Common myeloid progenitor, CD34-positive (primary cell): ENCODE measurements at regions not wholly inside any gene's neighbourhood (a gene's known extent, or its start where the extent isn't known, plus 50 kb on each side); places are given as distances from the start of the nearest gene placed in this dataset.

Experiments
- CTCF ChIA-PET: fragments of 350-600 bp; sonication (Branson Sonifier 250); formaldehyde crosslinking; loops from one replicate; lab custom pipeline; 2021; ENCODE audit warnings: antibody characterized with exemption; lab: Charles Lee
- POLR2A ChIA-PET: fragments of 350-600 bp; sonication (Branson Sonifier 250); formaldehyde crosslinking; loops from one replicate; lab custom pipeline; 2021; ENCODE audit warnings: antibody characterized with exemption; lab: Charles Lee
- DNase-seq, 3 donors: peaks; one replicate each; pipeline versions ENCODE4 v3.0.0 to v3.0.0-alpha.2; 2013
- H3K27ac ChIP-seq, 2 experiments: 1 replicate in 1 of 2; 2 replicates in 1 of 2; pipeline ENCODE4 v1.7.0; 2013; ENCODE audit warnings: inconsistent platforms in 2 of 2, low read length in 2 of 2, mild to moderate bottlenecking in 2 of 2, low read depth in 1 of 2, moderate library complexity in 1 of 2; ENCODE audit not compliant: severe bottlenecking in 2 of 2, insufficient read depth in 1 of 2, poor library complexity in 1 of 2
- H3K27me3 ChIP-seq, 5 experiments: replicated peaks in 2 of 5; 1 replicate in 3 of 5; 2 replicates in 2 of 5; pipeline versions ENCODE4 v1.6.1 to v1.7.0; 2013; ENCODE audit warnings: low read length in 4 of 5, mild to moderate bottlenecking in 2 of 5, moderate library complexity in 2 of 5, inconsistent platforms in 1 of 5; ENCODE audit not compliant: insufficient read depth in 5 of 5, control insufficient read depth in 4 of 5
- H3K36me3 ChIP-seq, 4 experiments: 1 replicate in 2 of 4; 2 replicates in 2 of 4; pipeline versions ENCODE4 v1.6.1 to v1.7.0; 2013; ENCODE audit warnings: low read length in 3 of 4, control low read depth in 1 of 4, mild to moderate bottlenecking in 1 of 4; ENCODE audit not compliant: control insufficient read depth in 4 of 4, insufficient read depth in 4 of 4
- H3K4me1 ChIP-seq, 4 experiments: 1 replicate in 3 of 4; 2 replicates in 1 of 4; pipeline versions ENCODE4 v1.6.1 to v1.7.1; 2013; ENCODE audit warnings: low read length in 3 of 4, mild to moderate bottlenecking in 3 of 4, control low read depth in 1 of 4, inconsistent platforms in 1 of 4, moderate library complexity in 1 of 4; ENCODE audit not compliant: control insufficient read depth in 4 of 4, insufficient read depth in 4 of 4; ENCODE audit errors: control extremely low read depth in 1 of 4
- H3K4me3 ChIP-seq, 7 experiments: 1 replicate in 4 of 7; 2 replicates in 3 of 7; pipeline versions ENCODE4 v1.5.1 to v1.7.0; 2013; ENCODE audit warnings: mild to moderate bottlenecking in 7 of 7, low read length in 6 of 7, moderate library complexity in 6 of 7, inconsistent platforms in 2 of 7, low read depth in 2 of 7, control low read depth in 1 of 7; ENCODE audit not compliant: insufficient read depth in 4 of 7, control insufficient read depth in 1 of 7; ENCODE audit errors: extremely low read depth in 1 of 7
- H3K9me3 ChIP-seq, 5 experiments: 1 replicate in 4 of 5; 2 replicates in 1 of 5; pipeline versions ENCODE4 v1.6.1 to v1.7.1; 2013; ENCODE audit warnings: low read length in 4 of 5, mild to moderate bottlenecking in 2 of 5, inconsistent platforms in 1 of 5, low read depth in 1 of 5, moderate library complexity in 1 of 5; ENCODE audit not compliant: control insufficient read depth in 4 of 5, insufficient read depth in 2 of 5; ENCODE audit errors: control extremely low read depth in 1 of 5
- WGBS: methylation state at CpG from one replicate; pipeline ENCODE4 v1.1.5; 2013; ENCODE audit not compliant: insufficient coverage; 5-methylcytosine and 5-hydroxymethylcytosine counted together

- ChIA-PET POLR2A (no interaction called here), CTCF (interaction anchor here (1.2 kb wide), 1 partner anchor 10 kb away, joined by 3 read pairs; no protein-coding TSS in a partner anchor)
- WGBS: 100% methylated on average over 1 of the region's 2 CpGs
- Histone ChIP-seq H3K36me3 (no peaks in the 10 kb centered on the region), H3K4me1 (no peaks in the 10 kb centered on the region), H3K27ac (no peak overlapping the region), H3K9me3 (no peaks in the 10 kb centered on the region), H3K27me3 (peaks cover 0 to 1% (median 0%) of the 10 kb centered on the region in 5 experiments), H3K4me3 (no peak overlapping the region)
- DNase-seq: no peak
These were observed 447.3 kb upstream of the MPDZ start for GRCh38 chr9:13726746-13727145.

DNA sequence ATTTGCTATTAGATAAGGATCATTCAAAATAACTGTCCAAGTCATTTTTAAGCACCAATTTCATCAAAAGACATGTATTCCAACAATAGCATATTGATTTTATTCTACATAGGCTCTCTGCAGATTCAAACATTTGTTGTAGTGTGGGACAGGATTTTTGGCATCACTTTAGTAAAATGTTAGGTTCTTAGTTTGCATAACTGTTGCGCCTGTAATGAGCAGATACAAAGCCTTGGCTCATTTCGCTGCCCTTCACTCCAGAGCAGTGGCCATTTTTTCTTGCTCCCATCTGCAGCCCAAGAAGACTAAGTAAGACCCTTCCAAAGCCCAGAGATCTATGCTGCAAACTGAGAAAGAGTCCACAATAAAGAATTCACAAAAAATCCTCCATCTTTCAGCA lies 446.0 kb upstream of the MPDZ start:
- no peak for DNase-seq
- WGBS: no CpG with 5 or more reads among the region's 2 CpGs
- ChIA-PET POLR2A (no interaction called here), CTCF (no interaction called here)
- Histone ChIP-seq H3K27me3 (peaks cover 0 to 1% (median 0%) of the 10 kb centered on the region in 5 experiments), H3K27ac (no peak overlapping the region), H3K36me3 (no peaks in the 10 kb centered on the region), H3K4me1 (no peaks in the 10 kb centered on the region), H3K4me3 (no peak overlapping the region), H3K9me3 (no peaks in the 10 kb centered on the region)

- CTCF ChIA-PET: no interaction called here
- Histone ChIP-seq H3K36me3 (no peaks in the 10 kb centered on the region), H3K4me1 (peaks cover 0 to 2% (median 0%) of the 10 kb centered on the region in 4 experiments), H3K9me3 (no peaks in the 10 kb centered on the region), H3K27ac (no peak overlapping the region), H3K27me3 (peaks cover 0 to under 1% (median 0%) of the 10 kb centered on the region in 5 experiments), H3K4me3 (no peak overlapping the region)
- POLR2A ChIA-PET: no interaction called here
- no CpG with 5 or more reads among the region's 1 CpG for WGBS
- DNase-seq: no peak
These were observed 442.2 kb upstream of the MPDZ start for GRCh38 chr9:13721481-13722235.

GRCh38 chr9:13719981-13720676 lies 440.6 kb upstream of the MPDZ start:
- ChIA-PET POLR2A (no interaction called here), CTCF (no interaction called here)
- peaks cover 0 to 2% (median 0%) of the 10 kb centered on the region in 5 experiments for H3K27me3 ChIP-seq
- no peaks in the 10 kb centered on the region for H3K9me3 ChIP-seq
- H3K36me3 ChIP-seq: no peaks in the 10 kb centered on the region
- 100% methylated on average over 2 of the region's 6 CpGs for WGBS
- no peak overlapping the region for H3K4me3 ChIP-seq
- no peak for DNase-seq
- H3K27ac ChIP-seq: no peak overlapping the region
- peaks cover 0 to 2% (median 0%) of the 10 kb centered on the region in 4 experiments for H3K4me1 ChIP-seq

DNA sequence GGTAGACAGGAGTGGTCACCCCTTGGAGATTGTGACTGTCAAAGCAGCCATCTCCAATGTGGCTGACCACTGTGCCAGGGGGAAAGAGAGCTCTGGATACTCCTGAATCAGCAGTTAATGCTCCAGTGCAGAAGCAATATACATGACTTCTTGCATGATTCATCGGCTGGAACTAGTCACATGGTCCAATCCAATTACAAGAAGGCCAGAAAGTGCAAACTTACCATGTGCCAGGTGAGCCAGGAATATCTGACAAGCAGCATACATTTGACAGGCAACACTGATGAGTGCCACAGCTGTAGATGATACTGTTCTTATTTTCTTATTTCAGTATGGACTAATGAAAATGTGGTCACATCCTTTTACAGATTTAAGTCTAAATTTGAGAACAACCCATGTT lies 440.0 kb upstream of the MPDZ start:
- Histone ChIP-seq H3K9me3 (no peaks in the 10 kb centered on the region), H3K27me3 (peaks cover 0 to 2% (median 0%) of the 10 kb centered on the region in 5 experiments), H3K36me3 (no peaks in the 10 kb centered on the region), H3K27ac (no peak overlapping the region), H3K4me1 (peaks cover 0 to 2% (median 0%) of the 10 kb centered on the region in 4 experiments), H3K4me3 (no peak overlapping the region)
- WGBS: 89% methylated on average over 1 of the region's 1 CpG
- CTCF ChIA-PET: no interaction called here
- POLR2A ChIA-PET: no interaction called here
- DNase-seq: no peak

- ChIA-PET POLR2A (no interaction called here), CTCF (no interaction called here)
- Histone ChIP-seq H3K4me3 (no peak overlapping the region), H3K27ac (no peak overlapping the region), H3K27me3 (peaks cover 0 to 2% (median 0%) of the 10 kb centered on the region in 5 experiments), H3K4me1 (peaks cover 0 to 2% (median 0%) of the 10 kb centered on the region in 4 experiments), H3K36me3 (no peaks in the 10 kb centered on the region), H3K9me3 (no peaks in the 10 kb centered on the region)
- no peak for DNase-seq
- 89% methylated on average over 2 of the region's 5 CpGs for WGBS
These were observed 439.0 kb upstream of the MPDZ start for GRCh38 chr9:13718539-13718938.

DNA sequence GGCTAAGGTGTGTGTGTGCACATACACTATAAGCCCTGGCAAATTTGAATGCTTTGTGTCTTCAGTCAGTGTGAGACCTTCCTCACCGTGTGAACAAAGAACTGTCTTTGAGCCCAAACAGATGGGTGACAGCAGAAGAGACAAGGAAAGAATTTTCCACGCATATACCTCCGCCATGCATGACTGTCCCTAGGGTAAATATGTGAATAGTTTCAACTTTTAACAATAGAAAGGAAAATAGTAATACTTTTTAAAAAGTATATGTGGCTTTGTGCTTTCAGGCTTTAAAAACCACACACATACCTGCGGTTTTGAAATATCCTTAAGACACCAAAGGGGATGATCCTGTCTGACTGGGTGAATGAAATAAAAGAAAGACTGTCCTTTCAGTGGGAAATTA lies 438.6 kb upstream of the MPDZ start:
- Histone ChIP-seq H3K36me3 (no peaks in the 10 kb centered on the region), H3K27me3 (peaks cover 0 to 2% (median 0%) of the 10 kb centered on the region in 5 experiments), H3K4me3 (no peak overlapping the region), H3K9me3 (no peaks in the 10 kb centered on the region), H3K27ac (no peak overlapping the region), H3K4me1 (peaks cover 0 to 2% (median 0%) of the 10 kb centered on the region in 4 experiments)
- WGBS: no CpG with 5 or more reads among the region's 4 CpGs
- DNase-seq: no peak
- ChIA-PET POLR2A (no interaction called here), CTCF (no interaction called here)
